ENCODE measurements at regions not wholly inside any gene's neighbourhood (a gene's known extent, or its start where the extent isn't known, plus 50 kb on each side); places are given as distances from the start of the nearest gene placed in this dataset.

DNA sequence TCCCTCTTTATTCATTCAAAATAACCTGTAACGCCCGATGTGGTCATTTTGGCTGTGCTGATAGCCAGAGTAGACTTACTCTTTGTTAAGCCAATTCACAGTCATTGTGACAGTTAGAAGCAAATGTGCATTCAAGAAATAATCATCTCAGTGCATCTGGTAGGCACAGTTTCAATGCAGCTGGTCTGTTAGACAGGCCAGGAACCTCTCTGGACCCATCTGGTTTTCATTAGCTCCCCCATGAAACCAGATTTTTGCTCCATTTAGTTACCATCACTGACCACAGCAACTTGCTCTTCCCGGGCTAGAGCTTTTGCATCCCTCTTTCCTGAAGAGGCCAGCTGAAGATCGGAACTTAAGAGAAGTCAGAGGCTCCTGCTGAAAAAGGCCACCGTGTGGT is 284.2 kb downstream of the NSG2 start:
- Mint-ChIP-seq H3K36me3 (ENCODE audit: insufficient read depth) (no peaks in the 10 kb centered on the region), H3K4me1 (ENCODE audit: low read depth in 2 of 2) (no peaks in the 10 kb centered on the region), H3K4me3 (no peak overlapping the region), H3K27me3 (peaks cover 0 to 15% of the 10 kb centered on the region in 2 donors), H3K27ac (no peak overlapping the region), H3K9me3 (peaks cover 0 to 1% of the 10 kb centered on the region in 2 donors)
- ATAC-seq (replicated peaks) (no peak), DNase-seq (no peak)

DNA sequence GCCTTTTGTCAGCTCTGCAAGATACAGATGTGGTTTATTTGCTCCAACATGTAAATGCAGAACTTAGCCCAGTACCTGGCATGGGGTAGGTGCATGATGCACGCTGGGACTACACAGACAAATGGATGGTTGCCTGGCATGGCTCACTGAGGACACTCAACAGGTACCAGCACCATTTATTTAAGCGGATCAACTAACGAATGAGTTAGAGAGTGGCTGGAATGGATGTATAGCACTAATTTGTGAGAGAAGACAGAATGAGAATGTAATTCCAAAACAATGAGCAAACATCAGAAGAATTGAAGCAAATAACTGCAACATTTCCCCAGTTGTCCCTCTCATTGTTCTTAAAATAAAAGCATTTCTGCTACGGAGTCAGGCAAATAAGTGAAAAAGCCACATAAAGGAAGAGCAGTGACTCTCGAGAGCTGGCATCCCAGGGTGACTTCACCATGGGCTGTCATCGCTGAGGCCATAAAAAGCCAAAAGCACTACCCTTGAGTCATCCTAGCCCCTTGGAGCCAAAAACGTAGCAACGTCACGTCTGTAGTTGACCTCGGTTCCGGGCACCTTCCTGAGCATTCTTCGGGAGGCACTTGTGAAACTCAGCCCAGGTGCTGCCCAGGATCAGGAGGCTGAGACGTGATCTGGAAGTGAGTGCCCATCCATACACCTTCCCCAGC is 290.3 kb downstream of the NSG2 start:
- peaks cover 8 to 45% of the 10 kb centered on the region in 2 donors for H3K27me3 Mint-ChIP-seq
- DNase-seq (no peak), ATAC-seq (replicated peaks) (no peak)
- no peak overlapping the region for H3K27ac Mint-ChIP-seq
- no peak overlapping the region for H3K4me3 Mint-ChIP-seq
- H3K9me3 Mint-ChIP-seq, result peaks cover 0 to 6% of the 10 kb centered on the region in 2 donors
- H3K36me3 Mint-ChIP-seq (ENCODE audit: insufficient read depth), result no peaks in the 10 kb centered on the region
- no peaks in the 10 kb centered on the region for H3K4me1 Mint-ChIP-seq (ENCODE audit: low read depth in 2 of 2)

DNA sequence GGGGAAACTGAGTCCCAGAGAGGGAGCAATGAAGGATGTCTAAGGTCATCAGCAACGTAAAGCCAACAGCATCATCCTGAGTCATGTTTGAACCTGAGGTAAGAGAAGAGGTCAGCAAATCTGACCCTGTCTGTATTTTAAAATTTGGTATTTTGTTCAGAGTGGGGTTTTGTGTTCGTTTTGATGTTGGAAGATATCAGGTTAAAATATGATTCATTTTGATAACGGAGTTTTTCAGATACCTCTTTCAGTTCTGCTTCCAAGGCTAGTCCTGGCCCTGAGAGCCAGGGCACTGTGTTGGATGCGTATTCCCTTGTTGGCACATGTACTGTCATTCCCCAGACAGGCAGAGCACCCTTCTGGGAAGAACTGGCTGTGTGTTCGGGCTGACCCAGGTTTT is 291.0 kb downstream of the NSG2 start:
- Mint-ChIP-seq H3K27me3 (peaks cover 8 to 45% of the 10 kb centered on the region in 2 donors), H3K27ac (no peak overlapping the region), H3K9me3 (peaks cover 0 to 6% of the 10 kb centered on the region in 2 donors), H3K4me1 (ENCODE audit: low read depth in 2 of 2) (no peaks in the 10 kb centered on the region), H3K4me3 (no peak overlapping the region), H3K36me3 (ENCODE audit: insufficient read depth) (no peaks in the 10 kb centered on the region)
- DNase-seq, result no peak
- no peak for ATAC-seq (replicated peaks)

DNA sequence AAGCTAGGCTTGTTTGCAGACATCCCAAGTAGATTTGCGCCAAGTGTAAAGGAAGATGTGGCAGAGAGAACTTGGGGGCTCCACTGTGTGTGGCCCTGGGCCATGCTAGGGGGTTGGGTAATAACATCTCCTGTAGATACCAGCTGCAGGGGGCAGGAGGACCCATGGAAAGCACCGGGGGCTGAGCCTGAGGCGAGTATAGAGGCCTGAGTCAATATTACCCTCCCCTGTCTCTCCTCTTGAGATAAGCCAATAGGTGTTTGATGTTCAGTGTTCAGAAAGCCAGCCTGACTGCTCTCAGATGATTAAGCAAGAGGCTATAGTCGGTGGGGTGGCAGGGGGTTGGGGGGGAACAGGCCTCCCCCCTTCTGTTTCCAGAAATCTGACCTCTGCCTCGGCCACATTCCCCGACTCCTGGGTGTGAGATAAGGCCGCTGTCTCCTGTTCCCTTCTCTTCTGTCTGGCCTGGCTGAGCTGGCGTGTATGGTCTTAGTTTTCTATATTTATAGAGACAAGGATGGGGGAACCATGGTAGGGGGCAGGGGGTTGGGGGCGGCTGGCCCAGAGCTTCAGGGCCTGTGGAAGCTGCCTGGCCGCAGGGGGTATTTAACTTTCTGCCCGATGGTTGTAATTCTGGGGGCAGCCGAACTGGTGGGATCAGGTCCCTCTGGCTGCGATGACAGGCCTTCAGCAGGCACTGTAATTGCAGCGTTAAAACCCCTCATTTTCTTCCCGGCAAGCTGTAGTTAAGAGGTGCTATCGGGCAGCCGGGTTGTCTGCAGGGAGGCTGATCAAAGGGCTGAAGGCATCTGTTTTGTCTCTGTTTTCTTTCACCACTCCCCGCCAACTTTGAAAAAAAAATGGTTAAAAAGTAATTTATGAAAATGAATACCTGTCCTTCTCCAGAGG is 292.0 kb downstream of the NSG2 start:
- peaks cover 0 to 6% of the 10 kb centered on the region in 2 donors for H3K9me3 Mint-ChIP-seq
- H3K36me3 Mint-ChIP-seq (ENCODE audit: insufficient read depth), result no peaks in the 10 kb centered on the region
- peaks cover 8 to 45% of the 10 kb centered on the region in 2 donors for H3K27me3 Mint-ChIP-seq
- H3K4me3 Mint-ChIP-seq, result no peak overlapping the region
- ATAC-seq (replicated peaks), result no peak
- DNase-seq, result no peak
- no peak overlapping the region for H3K27ac Mint-ChIP-seq
- no peaks in the 10 kb centered on the region for H3K4me1 Mint-ChIP-seq (ENCODE audit: low read depth in 2 of 2)

DNA sequence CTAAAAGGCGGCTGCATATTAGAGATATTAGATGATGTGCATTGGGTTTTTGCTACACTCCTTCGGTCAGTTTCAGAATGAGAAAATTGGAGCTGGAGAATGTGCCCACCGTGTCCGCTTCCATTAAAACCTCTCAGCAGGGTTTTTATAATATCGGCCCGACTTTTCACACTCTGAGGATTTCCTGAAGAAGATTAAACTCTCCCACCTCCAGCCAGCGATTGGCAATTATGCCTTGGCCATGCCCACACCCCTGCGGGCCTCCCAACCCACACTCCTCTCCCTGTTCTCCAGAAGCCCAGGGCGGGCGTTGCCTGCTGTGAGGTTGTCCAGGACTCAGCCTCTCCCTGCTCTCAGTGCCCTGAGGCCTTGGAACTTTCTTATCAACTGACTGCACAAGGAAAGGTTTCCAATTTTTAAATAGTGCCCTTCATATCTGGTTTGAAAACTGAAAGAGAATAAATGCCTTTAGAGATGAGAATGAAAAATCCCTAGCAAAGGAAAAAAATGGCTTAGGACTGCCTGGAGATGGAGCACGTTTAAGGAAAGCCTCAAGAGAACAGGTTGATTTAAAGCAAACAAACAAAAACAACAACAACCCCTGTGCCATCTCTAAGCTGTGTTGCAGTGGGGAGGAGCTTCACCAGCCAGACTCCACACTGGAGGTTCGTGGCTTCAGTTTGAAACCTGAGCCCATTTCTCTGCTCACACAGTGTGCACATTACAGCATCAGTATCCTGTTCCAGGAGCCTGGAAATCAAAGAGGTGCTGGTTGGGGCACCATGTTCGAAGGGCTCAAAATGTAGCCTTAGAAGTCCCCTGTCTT is 292.9 kb downstream of the NSG2 start:
- Mint-ChIP-seq H3K27me3 (peaks cover 8 to 45% of the 10 kb centered on the region in 2 donors), H3K4me1 (ENCODE audit: low read depth in 2 of 2) (no peaks in the 10 kb centered on the region), H3K36me3 (ENCODE audit: insufficient read depth) (no peaks in the 10 kb centered on the region), H3K4me3 (no peak overlapping the region), H3K9me3 (peaks cover 0 to 6% of the 10 kb centered on the region in 2 donors), H3K27ac (no peak overlapping the region)
- no peak for DNase-seq
- no peak for ATAC-seq (replicated peaks)

DNA sequence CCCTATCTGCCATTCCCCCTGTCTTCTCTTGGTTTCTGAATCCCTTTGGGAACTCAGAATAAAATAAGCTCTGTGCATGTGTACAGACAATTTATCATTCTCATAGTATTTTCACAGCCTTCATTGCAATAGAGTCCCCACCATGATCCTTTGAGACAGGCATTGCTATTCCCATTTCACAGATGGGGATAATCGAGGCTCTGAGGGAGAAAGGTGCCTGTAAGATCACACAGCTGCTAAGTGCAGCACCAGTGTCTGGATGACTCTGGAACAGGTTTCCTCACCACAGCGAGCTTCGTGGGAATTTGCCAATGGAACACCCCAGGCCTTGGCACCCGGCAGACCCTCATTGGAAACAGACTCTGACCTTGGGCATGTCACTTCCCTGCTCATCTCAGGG is 293.6 kb downstream of the NSG2 start:
- DNase-seq (no peak), ATAC-seq (replicated peaks) (no peak)
- H3K4me1 Mint-ChIP-seq (ENCODE audit: low read depth in 2 of 2), result no peaks in the 10 kb centered on the region
- H3K27me3 Mint-ChIP-seq, result peaks cover 8 to 45% of the 10 kb centered on the region in 2 donors
- H3K4me3 Mint-ChIP-seq, result no peak overlapping the region
- no peak overlapping the region for H3K27ac Mint-ChIP-seq
- peaks cover 0 to 6% of the 10 kb centered on the region in 2 donors for H3K9me3 Mint-ChIP-seq
- no peaks in the 10 kb centered on the region for H3K36me3 Mint-ChIP-seq (ENCODE audit: insufficient read depth)

DNA sequence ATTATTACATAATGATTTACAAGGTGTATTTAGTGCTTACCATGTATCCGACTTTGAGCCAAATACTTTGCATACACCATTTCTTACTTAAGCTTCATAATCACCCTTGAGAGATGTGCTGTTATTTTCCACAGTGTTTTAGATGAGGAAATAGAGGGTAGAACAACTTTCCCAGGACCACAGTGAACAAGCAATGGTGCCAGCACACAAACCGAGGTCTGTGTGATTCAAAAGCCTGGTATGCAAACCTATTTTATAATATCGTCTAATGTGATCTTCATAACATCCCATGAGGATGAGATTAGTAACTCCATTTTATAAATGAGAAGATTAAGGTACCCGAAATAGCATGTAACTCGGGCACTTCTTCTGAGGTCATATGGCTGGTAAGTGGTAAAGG is 294.7 kb downstream of the NSG2 start:
- H3K4me3 Mint-ChIP-seq, result no peak overlapping the region
- H3K36me3 Mint-ChIP-seq (ENCODE audit: insufficient read depth), result no peaks in the 10 kb centered on the region
- peaks cover 8 to 44% of the 10 kb centered on the region in 2 donors for H3K27me3 Mint-ChIP-seq
- no peak for DNase-seq
- no peak for ATAC-seq (replicated peaks)
- H3K27ac Mint-ChIP-seq, result no peak overlapping the region
- H3K9me3 Mint-ChIP-seq, result peaks cover 0 to 2% of the 10 kb centered on the region in 2 donors
- H3K4me1 Mint-ChIP-seq (ENCODE audit: low read depth in 2 of 2), result no peaks in the 10 kb centered on the region

DNA sequence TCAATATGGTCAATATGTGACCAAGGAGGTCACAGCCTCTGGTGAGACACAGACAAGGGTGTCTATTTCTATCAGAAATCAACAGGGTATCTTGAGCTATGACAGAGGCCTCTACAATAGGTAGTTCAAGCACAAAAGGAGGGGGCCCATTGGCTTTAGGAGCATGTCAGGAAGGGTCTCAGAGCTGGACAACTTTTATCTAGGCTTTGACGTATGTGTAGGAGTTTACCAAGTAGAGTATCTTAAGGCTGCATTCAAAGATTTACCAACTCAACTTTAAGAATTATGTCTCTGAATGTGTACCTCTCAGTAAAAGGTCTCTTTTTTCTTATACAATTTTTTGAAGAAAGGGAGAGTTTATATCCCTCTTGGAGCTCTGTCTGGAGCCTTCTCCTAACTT is 297.2 kb downstream of the NSG2 start:
- no peak overlapping the region for H3K4me3 Mint-ChIP-seq
- H3K9me3 Mint-ChIP-seq, result peaks cover 0 to 4% of the 10 kb centered on the region in 2 donors
- no peaks in the 10 kb centered on the region for H3K36me3 Mint-ChIP-seq (ENCODE audit: insufficient read depth)
- peaks cover 0 to 20% of the 10 kb centered on the region in 2 donors for H3K27me3 Mint-ChIP-seq
- H3K4me1 Mint-ChIP-seq (ENCODE audit: low read depth in 2 of 2), result no peaks in the 10 kb centered on the region
- no peak overlapping the region for H3K27ac Mint-ChIP-seq
- no peak for ATAC-seq (replicated peaks)
- no peak for DNase-seq

DNA sequence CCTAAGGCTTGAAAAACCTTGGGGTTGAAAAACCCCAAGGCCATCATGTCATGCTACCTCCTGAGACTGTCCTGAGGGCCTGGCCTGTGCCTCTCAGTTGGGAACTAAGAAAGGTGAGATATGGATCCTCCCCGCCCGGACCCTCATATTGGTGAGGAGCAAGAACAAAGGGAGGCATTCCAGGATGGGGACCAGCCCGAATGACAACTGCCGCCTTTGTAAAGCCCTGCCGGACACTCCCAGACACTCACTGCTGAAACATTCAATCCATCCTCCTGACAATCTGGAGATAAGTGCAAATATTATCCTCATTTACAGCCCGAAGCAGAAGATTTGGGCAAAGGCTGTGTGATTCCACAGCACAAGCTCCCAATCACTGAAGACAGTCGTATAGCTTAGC is 298.3 kb downstream of the NSG2 start:
- peaks cover 0 to 4% of the 10 kb centered on the region in 2 donors for H3K9me3 Mint-ChIP-seq
- H3K4me1 Mint-ChIP-seq (ENCODE audit: low read depth in 2 of 2), result no peaks in the 10 kb centered on the region
- H3K27me3 Mint-ChIP-seq, result peaks cover 0 to 9% of the 10 kb centered on the region in 2 donors
- ATAC-seq (replicated peaks) (no peak), DNase-seq (no peak)
- H3K27ac Mint-ChIP-seq, result no peak overlapping the region
- H3K36me3 Mint-ChIP-seq (ENCODE audit: insufficient read depth), result no peaks in the 10 kb centered on the region
- H3K4me3 Mint-ChIP-seq, result no peak overlapping the region

DNA sequence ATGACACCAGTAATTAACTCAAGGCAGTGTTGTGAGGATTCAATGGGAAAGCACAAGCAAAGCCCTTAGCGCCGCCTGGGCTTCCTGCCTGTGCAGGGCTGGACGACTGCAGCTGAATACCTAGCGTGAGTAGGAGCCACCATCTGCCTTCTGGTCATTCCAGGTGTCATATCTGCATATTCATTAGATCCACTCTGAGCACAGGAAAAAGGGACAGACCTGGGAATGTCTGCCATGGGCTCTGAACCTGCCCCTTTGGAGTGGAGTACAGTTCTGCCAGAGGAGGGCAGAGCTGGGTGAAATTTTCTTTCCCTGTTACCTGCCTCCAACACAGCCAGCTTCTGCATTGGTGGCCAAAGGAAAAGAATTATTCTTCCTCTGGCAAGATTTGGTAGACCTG is 298.8 kb downstream of the NSG2 start:
- H3K27ac Mint-ChIP-seq, result no peak overlapping the region
- H3K27me3 Mint-ChIP-seq, result peaks cover 0 to 4% of the 10 kb centered on the region in 2 donors

DNA sequence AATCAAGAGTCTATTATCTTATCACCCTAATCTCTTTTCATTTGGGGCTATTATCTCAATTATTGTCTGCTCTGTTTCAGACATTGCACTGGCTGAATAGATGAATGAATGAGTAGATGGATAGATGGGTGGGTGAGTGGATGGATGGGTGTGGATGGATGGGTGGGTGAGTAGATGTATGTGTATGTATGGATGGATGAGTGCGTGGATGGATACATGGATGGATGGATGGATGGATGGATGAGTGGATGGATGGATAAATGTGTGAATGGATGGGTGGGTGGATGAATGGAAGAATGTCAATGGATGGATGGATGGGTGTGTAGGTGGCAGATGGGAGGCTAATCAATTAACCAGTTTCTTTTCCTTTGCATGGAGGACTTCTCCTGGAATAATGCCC is 301.7 kb downstream of the NSG2 start:
- H3K4me1 Mint-ChIP-seq (ENCODE audit: low read depth in 2 of 2), result no peaks in the 10 kb centered on the region
- peaks cover 0 to 5% of the 10 kb centered on the region in 2 donors for H3K9me3 Mint-ChIP-seq
- DNase-seq (no peak), ATAC-seq (replicated peaks) (no peak)
- H3K4me3 Mint-ChIP-seq, result no peak overlapping the region
- H3K27me3 Mint-ChIP-seq, result no peaks in the 10 kb centered on the region
- H3K36me3 Mint-ChIP-seq (ENCODE audit: insufficient read depth), result no peaks in the 10 kb centered on the region
- H3K27ac Mint-ChIP-seq, result no peak overlapping the region

More for the DNA sequence above, 298.8 kb downstream of the NSG2 start:
- Mint-ChIP-seq H3K4me3 (no peak overlapping the region), H3K9me3 (peaks cover 0 to 7% of the 10 kb centered on the region in 2 donors), H3K4me1 (ENCODE audit: low read depth in 2 of 2) (no peaks in the 10 kb centered on the region), H3K36me3 (ENCODE audit: insufficient read depth) (no peaks in the 10 kb centered on the region)
- no peak for DNase-seq
- ATAC-seq (replicated peaks), result no peak

DNA sequence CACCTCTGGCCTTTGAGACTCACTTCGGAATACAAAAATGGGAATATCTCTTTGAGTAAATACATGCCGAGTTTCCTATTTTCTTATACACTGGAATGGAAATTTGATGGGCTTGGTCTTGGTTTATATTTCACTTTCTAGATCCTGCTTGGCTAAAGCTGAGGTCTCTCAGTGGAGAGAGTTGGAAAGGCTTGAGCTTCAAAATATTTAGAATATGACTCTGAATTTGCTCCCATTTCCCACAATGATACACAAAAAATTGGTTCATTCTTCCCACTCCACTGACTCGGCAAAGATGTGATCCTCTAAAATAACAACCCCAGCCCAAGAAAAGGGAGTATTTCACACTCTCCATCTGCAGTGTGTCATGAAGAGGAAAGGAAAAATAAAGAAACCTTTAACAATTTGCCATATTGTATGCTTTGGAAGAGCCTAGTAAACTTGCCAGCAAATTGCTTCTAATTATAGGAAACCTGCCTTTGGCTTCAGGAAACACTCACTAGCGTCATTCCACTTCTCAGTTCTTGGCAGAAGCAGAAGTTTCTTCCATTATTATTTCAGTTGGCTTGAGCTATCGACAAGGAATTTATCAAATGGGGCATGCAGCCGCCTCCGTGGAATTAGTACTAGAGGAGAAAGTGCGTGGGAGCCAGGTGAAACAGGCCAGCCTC is 302.9 kb downstream of the NSG2 start:
- ATAC-seq (replicated peaks) (no peak), DNase-seq (no peak)
- H3K4me1 Mint-ChIP-seq (ENCODE audit: low read depth in 2 of 2), result no peaks in the 10 kb centered on the region
- peaks cover 0 to 5% of the 10 kb centered on the region in 2 donors for H3K9me3 Mint-ChIP-seq
- no peaks in the 10 kb centered on the region for H3K27me3 Mint-ChIP-seq
- no peak overlapping the region for H3K27ac Mint-ChIP-seq
- H3K4me3 Mint-ChIP-seq, result no peak overlapping the region
- H3K36me3 Mint-ChIP-seq (ENCODE audit: insufficient read depth), result no peaks in the 10 kb centered on the region

DNA sequence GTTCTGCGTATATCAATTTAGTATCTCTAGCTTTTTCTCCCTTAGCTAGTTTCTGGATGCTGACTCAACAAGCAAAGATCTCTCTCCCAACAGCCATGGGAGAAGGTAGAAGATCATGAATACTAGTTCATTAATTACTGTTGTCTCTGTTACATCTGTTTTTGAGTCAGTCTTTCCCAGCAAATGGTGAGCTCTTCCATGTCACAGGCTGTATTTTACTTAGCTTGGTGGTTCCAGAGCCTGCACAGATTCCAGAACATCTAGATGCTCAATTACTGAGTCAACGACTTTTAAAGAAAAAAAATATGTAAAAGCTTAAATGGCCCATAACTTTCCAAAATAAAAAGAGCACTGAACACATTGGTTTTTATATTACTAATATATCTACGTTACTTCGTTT is 307.2 kb downstream of the NSG2 start:
- no peak for DNase-seq
- Mint-ChIP-seq H3K4me3 (no peak overlapping the region), H3K4me1 (ENCODE audit: low read depth in 2 of 2) (no peaks in the 10 kb centered on the region), H3K27me3 (no peaks in the 10 kb centered on the region), H3K9me3 (peaks cover 3 to 9% of the 10 kb centered on the region in 2 donors), H3K27ac (no peak overlapping the region), H3K36me3 (ENCODE audit: insufficient read depth) (no peaks in the 10 kb centered on the region)
- no peak for ATAC-seq (replicated peaks)
